Tibial nerve (tissue), 3 donors: ENCODE measurements at regions not wholly inside any gene's neighbourhood (a gene's known extent, or its start where the extent isn't known, plus 50 kb on each side); places are given as distances from the start of the nearest gene placed in this dataset.

Source experiments
- CTCF ChIP-seq, 5 experiments: fragments of 200-600 bp in 3 of 5; fragments of 450-650 bp in 2 of 5; sonication (generic) in 3 of 5; IDR thresholded peaks; one replicate each; pipeline ENCODE4 v1.5.1; 2016 to 2019; ENCODE audit warnings: antibody characterized with exemption in 5 of 5, mild to moderate bottlenecking in 3 of 5, moderate library complexity in 2 of 5
- POLR2A ChIP-seq, 2 donors: fragments of 450-650 bp; IDR thresholded peaks; one replicate each; pipeline ENCODE4 v1.6.1; 2017; ENCODE audit warnings: antibody characterized with exemption in 2 of 2, mild to moderate bottlenecking in 2 of 2, moderate library complexity in 2 of 2

GRCh38 chr15:56844471-56844870 lies 74.0 kb upstream of the TCF12 start:
- TF ChIP-seq CTCF (IDR thresholded peaks at IDR 0.05), result no peak
- TF ChIP-seq POLR2A (IDR thresholded peaks at IDR 0.05), result no peak
